HepG2 (cell line): ENCODE measurements at regions not wholly inside any gene's neighbourhood (a gene's known extent, or its start where the extent isn't known, plus 50 kb on each side); places are given as distances from the start of the nearest gene placed in this dataset.

Experiments used
- ATAC-seq: fragments of 200-7000 bp; cut with Tn5 transposase; 3 replicates; pipeline ENCODE4 v1.9.1; 2020; ENCODE audit warnings: mild to moderate bottlenecking, moderate library complexity
- BruUV-seq: library from RNA; stranded (reverse); fragments of 400-500 nt; replicated peaks from 2 replicates; lab custom pipeline; 2021; lab: Mats Ljungman, UMichigan
- CTCF ChIA-PET: fragments of 300-600 bp; formaldehyde crosslinking; extraction: SDS; loops from one replicate; lab custom pipeline; 2021; ENCODE audit warnings: low total read pairs, inconsistent platforms, low intra/inter-chr PET ratio; lab: Yijun Ruan, JAX
- POLR2A ChIA-PET: fragments of 350-600 bp; sonication (Branson Sonifier 250); formaldehyde crosslinking; loops from one replicate; lab custom pipeline; 2020; ENCODE audit warnings: antibody characterized with exemption, inconsistent platforms; lab: Yijun Ruan, JAX
- DNase-seq: peaks from one replicate; pipeline ENCODE4 v3.0.0-alpha.2; 2015; ENCODE audit warnings: low spot score
- FAIRE-seq: peaks from 3 replicates; lab custom pipeline; 2011; peaks lifted over from hg19 to GRCh38; lab: Jason Lieb, UNC
- H2AFZ ChIP-seq: one replicate; pipeline ENCODE4 v1.6.1; 2011; ENCODE audit warnings: low read length, inconsistent platforms
- H3K27ac ChIP-seq: fragments of 300-600 bp; 3 replicates; pipeline ENCODE4 v1.8.0; 2011; ENCODE audit warnings: mixed run types, mild to moderate bottlenecking, mixed read lengths, low read length, inconsistent platforms; ENCODE audit not compliant: insufficient read depth; ENCODE audit errors: extremely low read length
- H3K27me3 ChIP-seq, 2 experiments: fragments of 200-600 bp in 1 of 2; 2 replicates in 1 of 2; 3 replicates in 1 of 2; pipeline versions ENCODE4 v1.6.0 to v1.8.0; 2011; ENCODE audit warnings: low read length in 2 of 2, mild to moderate bottlenecking in 2 of 2, moderate library complexity in 2 of 2, inconsistent platforms in 1 of 2; ENCODE audit not compliant: insufficient read depth in 2 of 2, control insufficient read depth in 1 of 2
- H3K36me3 ChIP-seq, 2 experiments: fragments of 200-600 bp in 1 of 2; replicated peaks in 1 of 2; 2 replicates in 1 of 2; 3 replicates in 1 of 2; pipeline versions ENCODE4 v1.5.1 to v1.8.0; 2011; ENCODE audit warnings: low read length in 2 of 2, inconsistent platforms in 1 of 2; ENCODE audit not compliant: insufficient read depth in 2 of 2, control insufficient read depth in 1 of 2
- H3K4me1 ChIP-seq: 2 replicates; pipeline ENCODE4 v1.5.1; 2012; ENCODE audit warnings: low read length, inconsistent platforms; ENCODE audit not compliant: insufficient read depth
- H3K4me2 ChIP-seq: 2 replicates; pipeline ENCODE4 v1.6.0; 2011; ENCODE audit warnings: low read depth, low read length, inconsistent platforms
- H3K4me3 ChIP-seq, 3 experiments: fragments of 200-600 bp in 1 of 3; sonication (generic), shearing (Covaris generic) in 1 of 3; replicated peaks in 1 of 3; 2 replicates each; pipeline ENCODE4 v1.5.1; 2011 to 2016; ENCODE audit warnings: low read length in 3 of 3, inconsistent platforms in 2 of 3, low read depth in 2 of 3, mild to moderate bottlenecking in 2 of 3, control low read depth in 1 of 3, mixed read lengths in 1 of 3; ENCODE audit not compliant: insufficient read depth in 1 of 3
- H3K79me2 ChIP-seq: one replicate; pipeline ENCODE4 v1.6.1; 2011; ENCODE audit warnings: low read length, inconsistent platforms; ENCODE audit not compliant: insufficient read depth
- H3K9ac ChIP-seq: 2 replicates; pipeline ENCODE4 v1.6.0; 2011; ENCODE audit warnings: mild to moderate bottlenecking, low read depth, low read length, inconsistent platforms; ENCODE audit not compliant: insufficient read depth
- H3K9me3 ChIP-seq: 2 replicates; pipeline ENCODE4 v1.5.1; 2012; ENCODE audit warnings: mild to moderate bottlenecking, low read length
- H4K20me1 ChIP-seq: 2 replicates; pipeline ENCODE4 v1.6.0; 2011; ENCODE audit warnings: inconsistent platforms, mild to moderate bottlenecking, low read length, moderate library complexity; ENCODE audit not compliant: insufficient read depth
- AGO1 ChIP-seq: fragments of 200-400 bp; formaldehyde crosslinking; IDR thresholded peaks from 2 replicates; pipeline ENCODE4 v1.6.1; 2017; ENCODE audit warnings: mild to moderate bottlenecking, low read depth, low read length, moderate library complexity; ENCODE audit not compliant: poor library complexity, severe bottlenecking
- KDM4B ChIP-seq: sonication (generic); formaldehyde crosslinking; IDR thresholded peaks from 2 replicates; pipeline ENCODE4 v1.4.0; 2020; ENCODE audit warnings: missing genetic modification reagents
- NRL ChIP-seq: sonication (generic); formaldehyde crosslinking; IDR thresholded peaks from 2 replicates; pipeline ENCODE4 v1.5.0; 2020; ENCODE audit warnings: missing genetic modification reagents, mild to moderate bottlenecking, moderate library complexity, borderline replicate concordance
- PHF21A ChIP-seq: sonication (generic); formaldehyde crosslinking; IDR thresholded peaks from 2 replicates; pipeline ENCODE4 v1.5.0; 2020; ENCODE audit warnings: mild to moderate bottlenecking, missing genetic modification reagents
- RBM39 ChIP-seq: fragments of 200-400 bp; formaldehyde crosslinking; IDR thresholded peaks from one replicate; pipeline ENCODE4 v1.6.1; 2018; ENCODE audit warnings: antibody characterized with exemption, mild to moderate bottlenecking, low read depth, low read length; ENCODE audit not compliant: poor library complexity, severe bottlenecking
- SRSF1 ChIP-seq: fragments of 200-400 bp; formaldehyde crosslinking; optimal IDR thresholded peaks from 2 replicates; pipeline ENCODE3; 2017; ENCODE audit warnings: mild to moderate bottlenecking, low read depth, low read length, moderate library complexity
- ZBTB20 ChIP-seq: sonication (generic); formaldehyde crosslinking; IDR thresholded peaks from 2 replicates; pipeline ENCODE4 v1.8.1; 2023; ENCODE audit warnings: missing genetic modification reagents, low read depth, mild to moderate bottlenecking, borderline replicate concordance
- ZBTB7A ChIP-seq: sonication (generic); formaldehyde crosslinking; IDR thresholded peaks from 2 replicates; pipeline ENCODE4 v1.8.0; 2022; ENCODE audit warnings: mild to moderate bottlenecking, missing genetic modification reagents
- ZNF547 ChIP-seq: sonication (generic); formaldehyde crosslinking; IDR thresholded peaks from 2 replicates; pipeline ENCODE4 v1.5.1; 2020; ENCODE audit warnings: mild to moderate bottlenecking, missing genetic modification reagents
- WGBS: methylation state at CpG from one replicate; pipeline ENCODE4 v1.1.6; 2017; ENCODE audit warnings: low lambda C conversion rate; 5-methylcytosine and 5-hydroxymethylcytosine counted together
- in situ Hi-C: cut with HindIII; loops from 2 replicates; pipeline ENCODE4 v1.10.0; 2017; ENCODE audit warnings: low pct_unique_long_range_greater_than_20kb; ENCODE audit not compliant: extremely low pct_ligation_motif_present
- intact Hi-C: fragments of 100-400 bp; cut with micrococcal nuclease; formaldehyde crosslinking; loops from one replicate; pipeline ENCODE4 v1.10.0; 2022; ENCODE audit not compliant: unreplicated experiment
- TF ChIP-seq, protein P1 (sequence below): sonication (generic); formaldehyde crosslinking; IDR thresholded peaks from 2 replicates; pipeline ENCODE4 v1.9.0; 2021; ENCODE audit warnings: missing genetic modification reagents, borderline replicate concordance
- TF ChIP-seq, protein P2 (sequence below): sonication (generic); formaldehyde crosslinking; IDR thresholded peaks from 2 replicates; pipeline ENCODE4 v1.5.0; 2020; ENCODE audit warnings: mild to moderate bottlenecking, missing genetic modification reagents
- TF ChIP-seq, protein P3 (sequence below): sonication (generic); formaldehyde crosslinking; IDR thresholded peaks from 2 replicates; pipeline ENCODE4 v1.5.0; 2020; ENCODE audit warnings: mild to moderate bottlenecking, missing genetic modification reagents

DNA sequence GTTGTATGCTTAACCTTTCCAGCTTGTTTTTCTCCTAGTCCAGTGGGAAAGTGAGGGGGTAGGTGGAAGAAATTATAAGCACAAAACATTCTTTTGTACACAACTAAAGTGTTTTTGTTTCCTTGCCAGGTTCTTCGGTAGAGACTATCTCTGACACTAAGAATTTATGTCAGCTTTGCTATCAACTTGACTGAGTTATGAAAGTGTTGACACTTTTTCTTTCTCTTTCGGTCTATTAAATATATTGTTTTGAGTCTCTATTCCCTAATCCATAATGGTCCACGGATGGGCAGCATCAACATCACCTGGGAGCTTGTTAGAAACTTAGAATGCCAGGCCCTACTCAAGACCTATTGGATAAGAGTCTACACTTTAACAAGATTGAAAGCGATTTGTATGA lies 195.0 kb upstream of the ATP10B start (continued):
- TF ChIP-seq, protein P1, sequence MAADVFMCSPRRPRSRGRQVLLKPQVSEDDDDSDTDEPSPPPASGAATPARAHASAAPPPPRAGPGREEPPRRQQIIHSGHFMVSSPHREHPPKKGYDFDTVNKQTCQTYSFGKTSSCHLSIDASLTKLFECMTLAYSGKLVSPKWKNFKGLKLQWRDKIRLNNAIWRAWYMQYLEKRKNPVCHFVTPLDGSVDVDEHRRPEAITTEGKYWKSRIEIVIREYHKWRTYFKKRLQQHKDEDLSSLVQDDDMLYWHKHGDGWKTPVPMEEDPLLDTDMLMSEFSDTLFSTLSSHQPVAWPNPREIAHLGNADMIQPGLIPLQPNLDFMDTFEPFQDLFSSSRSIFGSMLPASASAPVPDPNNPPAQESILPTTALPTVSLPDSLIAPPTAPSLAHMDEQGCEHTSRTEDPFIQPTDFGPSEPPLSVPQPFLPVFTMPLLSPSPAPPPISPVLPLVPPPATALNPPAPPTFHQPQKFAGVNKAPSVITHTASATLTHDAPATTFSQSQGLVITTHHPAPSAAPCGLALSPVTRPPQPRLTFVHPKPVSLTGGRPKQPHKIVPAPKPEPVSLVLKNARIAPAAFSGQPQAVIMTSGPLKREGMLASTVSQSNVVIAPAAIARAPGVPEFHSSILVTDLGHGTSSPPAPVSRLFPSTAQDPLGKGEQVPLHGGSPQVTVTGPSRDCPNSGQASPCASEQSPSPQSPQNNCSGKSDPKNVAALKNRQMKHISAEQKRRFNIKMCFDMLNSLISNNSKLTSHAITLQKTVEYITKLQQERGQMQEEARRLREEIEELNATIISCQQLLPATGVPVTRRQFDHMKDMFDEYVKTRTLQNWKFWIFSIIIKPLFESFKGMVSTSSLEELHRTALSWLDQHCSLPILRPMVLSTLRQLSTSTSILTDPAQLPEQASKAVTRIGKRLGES, result no peak
- TF ChIP-seq, protein P2, sequence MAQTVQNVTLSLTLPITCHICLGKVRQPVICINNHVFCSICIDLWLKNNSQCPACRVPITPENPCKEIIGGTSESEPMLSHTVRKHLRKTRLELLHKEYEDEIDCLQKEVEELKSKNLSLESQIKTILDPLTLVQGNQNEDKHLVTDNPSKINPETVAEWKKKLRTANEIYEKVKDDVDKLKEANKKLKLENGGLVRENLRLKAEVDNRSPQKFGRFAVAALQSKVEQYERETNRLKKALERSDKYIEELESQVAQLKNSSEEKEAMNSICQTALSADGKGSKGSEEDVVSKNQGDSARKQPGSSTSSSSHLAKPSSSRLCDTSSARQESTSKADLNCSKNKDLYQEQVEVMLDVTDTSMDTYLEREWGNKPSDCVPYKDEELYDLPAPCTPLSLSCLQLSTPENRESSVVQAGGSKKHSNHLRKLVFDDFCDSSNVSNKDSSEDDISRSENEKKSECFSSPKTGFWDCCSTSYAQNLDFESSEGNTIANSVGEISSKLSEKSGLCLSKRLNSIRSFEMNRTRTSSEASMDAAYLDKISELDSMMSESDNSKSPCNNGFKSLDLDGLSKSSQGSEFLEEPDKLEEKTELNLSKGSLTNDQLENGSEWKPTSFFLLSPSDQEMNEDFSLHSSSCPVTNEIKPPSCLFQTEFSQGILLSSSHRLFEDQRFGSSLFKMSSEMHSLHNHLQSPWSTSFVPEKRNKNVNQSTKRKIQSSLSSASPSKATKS (CRISPR knock-in tag), result no peak
- TF ChIP-seq ZBTB20 (CRISPR knock-in tag) (no peak), PHF21A (no peak), AGO1 (no peak)
- TF ChIP-seq, all 625 proteins: peak for 0

DNA sequence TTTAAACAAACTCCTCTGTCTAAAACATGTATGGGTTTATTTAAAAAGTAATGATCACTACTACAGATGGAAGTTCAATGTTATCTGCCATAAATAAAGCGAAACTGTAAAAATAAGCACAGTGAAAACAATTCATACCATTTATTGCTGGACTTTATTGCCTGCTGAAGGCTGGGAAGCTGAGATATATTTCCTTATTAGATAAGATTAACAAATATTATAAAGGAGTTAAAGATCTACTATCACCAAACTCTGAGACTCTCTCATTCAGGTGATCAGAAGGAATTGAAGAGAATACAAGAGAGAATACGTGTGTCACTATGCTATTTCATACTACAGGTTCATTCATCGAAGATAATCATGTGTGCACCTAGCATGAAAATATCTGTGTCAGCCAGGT lies 190.9 kb upstream of the ATP10B start:
- Histone ChIP-seq H3K79me2 (no peaks in the 10 kb centered on the region), H3K36me3 (no peaks in the 10 kb centered on the region), H3K9ac (no peak overlapping the region), H3K27ac (no peak overlapping the region), H3K27me3 (no peaks in the 10 kb centered on the region), H3K9me3 (no peaks in the 10 kb centered on the region), H3K4me1 (no peaks in the 10 kb centered on the region), H4K20me1 (no peaks in the 10 kb centered on the region), H3K4me3 (no peak overlapping the region), H3K4me2 (no peak overlapping the region), H2AFZ (no peak overlapping the region)
- in situ Hi-C loops (no loop called here), intact Hi-C loops (no loop called here)
- WGBS, result 8% methylated on average over 3 of the region's 3 CpGs
- ChIA-PET CTCF (no interaction called here), POLR2A (no interaction called here)
- BruUV-seq, result no TSS peak
- TF ChIP-seq ZNF547 (CRISPR knock-in tag) (no peak), ZBTB7A (no peak), KDM4B (CRISPR knock-in tag) (no peak), NRL (CRISPR knock-in tag) (no peak), RBM39 (no peak), SRSF1 (no peak)
- TF ChIP-seq, protein P3, sequence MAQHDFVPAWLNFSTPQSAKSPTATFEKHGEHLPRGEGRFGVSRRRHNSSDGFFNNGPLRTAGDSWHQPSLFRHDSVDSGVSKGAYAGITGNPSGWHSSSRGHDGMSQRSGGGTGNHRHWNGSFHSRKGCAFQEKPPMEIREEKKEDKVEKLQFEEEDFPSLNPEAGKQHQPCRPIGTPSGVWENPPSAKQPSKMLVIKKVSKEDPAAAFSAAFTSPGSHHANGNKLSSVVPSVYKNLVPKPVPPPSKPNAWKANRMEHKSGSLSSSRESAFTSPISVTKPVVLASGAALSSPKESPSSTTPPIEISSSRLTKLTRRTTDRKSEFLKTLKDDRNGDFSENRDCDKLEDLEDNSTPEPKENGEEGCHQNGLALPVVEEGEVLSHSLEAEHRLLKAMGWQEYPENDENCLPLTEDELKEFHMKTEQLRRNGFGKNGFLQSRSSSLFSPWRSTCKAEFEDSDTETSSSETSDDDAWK, result no peak
- DNase-seq (no peak), ATAC-seq (no peak), FAIRE-seq (no peak)
